GM21529 (cell line): ENCODE measurements at regions not wholly inside any gene's neighbourhood (a gene's known extent, or its start where the extent isn't known, plus 50 kb on each side); places are given as distances from the start of the nearest gene placed in this dataset.

Experiments
- ATAC-seq: cut with Tn5 transposase; IDR thresholded peaks from one replicate; pipeline ENCODE4 v1.9.1; 2021; ENCODE audit not compliant: unreplicated experiment

DNA sequence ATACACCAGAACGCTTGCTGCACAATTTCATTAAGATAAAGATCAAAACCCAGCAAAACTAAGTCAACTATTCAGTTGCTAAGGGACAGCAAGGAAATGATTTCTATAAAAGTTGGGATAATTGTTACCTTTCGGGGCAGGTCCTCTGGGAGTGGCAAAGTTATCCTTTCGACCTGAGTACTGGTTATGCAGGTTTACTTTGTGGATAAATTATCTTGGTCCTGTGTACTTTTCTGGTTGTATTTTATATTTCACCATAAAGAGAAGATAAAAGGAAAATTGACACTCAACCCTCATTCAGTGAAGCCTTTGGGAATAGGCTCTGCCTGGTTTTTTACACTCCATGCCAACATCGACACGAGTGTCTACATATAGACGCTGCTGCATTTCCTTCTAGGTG lies 146.5 kb downstream of the SYK start:
- ATAC-seq: no peak

DNA sequence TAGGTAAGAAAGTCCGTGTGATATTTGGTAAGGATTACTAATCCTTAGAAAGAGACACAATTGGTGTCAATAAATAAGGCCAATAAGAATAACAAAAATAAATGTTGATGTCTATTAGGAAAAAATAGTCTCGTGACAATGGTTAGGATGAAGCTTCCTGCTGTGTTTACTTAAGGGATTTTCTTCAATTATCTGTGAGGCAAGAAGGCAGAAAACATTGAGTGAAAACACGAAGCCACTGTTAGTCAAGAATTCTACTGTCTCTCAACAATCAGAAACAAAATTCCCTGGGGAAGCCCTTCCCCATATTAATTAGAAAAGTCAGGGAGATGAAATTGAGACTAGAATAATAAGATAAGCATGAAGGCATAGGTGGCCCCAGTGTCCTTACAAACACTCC lies 149.0 kb downstream of the SYK start:
- ATAC-seq: no peak

DNA sequence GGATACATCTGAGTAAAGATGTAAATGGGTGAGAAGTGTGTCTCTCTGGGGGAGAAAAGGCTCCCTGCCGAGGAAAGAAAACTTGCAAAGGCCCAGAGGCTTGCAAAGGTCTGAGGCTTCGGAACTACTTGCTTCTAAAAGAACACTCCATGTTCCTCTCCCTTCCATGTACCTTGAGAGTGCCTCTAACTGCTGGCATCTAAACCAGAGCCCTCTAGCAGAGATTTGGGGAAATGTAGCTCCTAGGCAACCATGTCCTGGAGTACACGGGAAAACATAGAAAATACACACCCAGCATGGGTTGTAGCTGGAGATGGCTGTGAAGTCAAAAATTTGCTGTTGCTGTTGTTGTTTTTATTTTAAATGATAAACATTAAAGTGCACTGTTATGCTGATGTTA lies 151.6 kb downstream of the SYK start:
- no peak for ATAC-seq

DNA sequence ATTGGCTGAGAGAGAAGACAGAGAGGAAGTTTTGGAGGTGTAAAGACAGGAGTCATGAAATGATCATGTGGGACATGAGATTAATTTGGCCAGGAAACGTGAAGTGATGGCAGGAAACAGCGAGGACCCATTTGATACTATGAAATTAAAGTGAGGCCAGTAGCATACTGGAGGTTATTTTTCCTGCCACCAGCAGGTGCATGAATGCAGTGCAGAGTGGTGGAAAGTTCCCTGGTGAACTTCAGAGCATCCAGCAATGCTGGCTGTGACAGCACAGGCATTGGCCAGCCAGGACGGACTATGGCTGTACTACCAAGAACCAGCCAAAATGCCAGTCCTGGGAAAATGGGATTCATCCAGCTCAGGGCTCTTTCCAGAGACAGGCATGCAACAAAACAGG lies 152.2 kb downstream of the SYK start:
- ATAC-seq: no peak

DNA sequence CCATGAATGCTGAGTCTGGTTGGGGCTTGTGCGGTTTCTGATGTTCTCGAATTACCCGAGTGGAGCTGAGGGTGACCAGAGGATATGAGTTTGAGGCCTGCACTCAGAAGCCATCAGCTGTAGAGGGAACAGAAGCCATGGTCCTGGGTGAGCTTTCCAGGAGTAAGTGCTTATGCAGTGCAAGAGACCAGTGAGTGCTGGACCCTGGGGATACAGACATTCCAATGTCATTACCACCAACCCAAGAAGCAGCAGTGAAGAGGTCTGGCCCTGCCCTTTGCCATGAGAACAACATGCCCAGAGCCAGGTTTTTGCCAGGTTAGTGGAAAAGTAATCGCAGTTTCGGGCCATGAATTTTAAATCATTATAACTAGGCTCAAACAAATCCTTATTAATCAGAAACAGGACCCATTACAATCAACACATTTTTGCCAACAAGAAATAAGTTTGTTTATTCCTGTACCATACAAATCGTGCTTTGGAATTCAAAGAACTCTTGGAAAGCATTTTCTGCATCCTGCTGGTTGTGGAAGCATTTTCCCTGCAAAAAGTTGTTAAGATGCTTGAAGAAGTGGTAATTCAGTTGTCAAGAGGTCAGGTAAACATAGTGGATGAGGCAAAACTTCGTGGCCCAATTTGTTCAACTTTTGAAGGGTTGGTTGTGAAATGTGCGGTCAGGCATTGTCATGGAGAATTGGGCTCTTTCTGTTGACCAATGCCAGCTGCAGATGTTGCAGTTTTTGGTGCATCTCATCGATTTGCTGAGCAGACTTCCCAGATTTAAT lies 154.6 kb downstream of the SYK start:
- ATAC-seq: no peak

DNA sequence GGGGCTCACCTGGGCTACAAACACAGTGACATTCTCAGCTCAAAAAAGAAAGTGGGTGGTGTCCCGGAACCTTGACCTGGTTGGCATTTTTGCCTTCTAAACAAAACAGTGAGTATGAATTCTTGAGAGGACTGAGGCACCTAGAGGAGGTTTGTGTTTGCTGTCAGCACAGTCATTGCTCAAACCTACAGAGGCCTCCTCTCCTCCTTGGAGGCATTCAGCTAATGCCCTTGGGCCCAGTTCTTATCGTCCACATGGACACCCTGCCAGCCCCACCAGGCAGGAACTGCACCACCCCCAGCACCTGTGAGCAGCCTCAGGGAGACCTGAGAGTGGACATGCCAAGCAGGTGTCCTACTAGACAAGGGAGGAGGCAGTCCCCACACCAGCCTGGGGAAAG lies 156.7 kb downstream of the SYK start:
- ATAC-seq: no peak

DNA sequence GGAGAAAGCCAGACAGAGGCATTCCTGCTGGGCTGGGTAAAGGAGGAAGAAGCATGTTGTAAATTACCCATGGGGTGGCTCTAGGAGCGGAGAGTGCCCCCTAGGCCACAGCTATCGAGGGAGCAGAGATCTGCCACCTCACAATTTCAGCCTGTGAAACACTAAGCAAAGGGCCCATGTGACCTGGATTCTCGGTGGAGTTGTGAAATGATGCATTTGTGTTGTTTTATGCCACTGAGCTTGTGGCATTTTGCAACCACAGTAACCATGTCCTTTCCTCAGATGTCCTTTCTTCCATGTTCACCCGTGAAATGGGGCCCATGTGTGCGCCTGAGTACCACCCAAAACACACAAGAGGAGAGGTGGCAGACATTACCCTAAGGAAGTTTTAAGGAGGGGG lies 159.3 kb downstream of the SYK start:
- no peak for ATAC-seq

DNA sequence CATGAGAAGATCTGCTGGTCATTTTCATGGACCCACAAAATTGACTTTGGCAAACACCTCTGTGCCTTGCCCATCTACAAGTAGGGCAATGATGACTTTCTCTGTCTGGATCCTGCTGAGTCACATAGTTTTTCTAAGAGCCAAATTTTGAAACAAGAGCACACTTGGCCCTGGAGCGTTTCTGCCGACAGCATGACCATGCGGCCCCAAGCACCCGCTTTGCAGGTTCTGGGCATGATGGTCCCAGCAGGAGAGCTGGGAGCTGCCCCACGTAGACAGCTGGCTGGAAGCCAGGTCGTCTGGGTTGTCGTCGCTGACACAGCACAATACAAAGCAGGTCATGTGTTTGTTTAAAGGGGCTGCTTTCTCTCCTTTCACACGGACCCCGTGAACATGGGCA lies 159.8 kb downstream of the SYK start:
- no peak for ATAC-seq

DNA sequence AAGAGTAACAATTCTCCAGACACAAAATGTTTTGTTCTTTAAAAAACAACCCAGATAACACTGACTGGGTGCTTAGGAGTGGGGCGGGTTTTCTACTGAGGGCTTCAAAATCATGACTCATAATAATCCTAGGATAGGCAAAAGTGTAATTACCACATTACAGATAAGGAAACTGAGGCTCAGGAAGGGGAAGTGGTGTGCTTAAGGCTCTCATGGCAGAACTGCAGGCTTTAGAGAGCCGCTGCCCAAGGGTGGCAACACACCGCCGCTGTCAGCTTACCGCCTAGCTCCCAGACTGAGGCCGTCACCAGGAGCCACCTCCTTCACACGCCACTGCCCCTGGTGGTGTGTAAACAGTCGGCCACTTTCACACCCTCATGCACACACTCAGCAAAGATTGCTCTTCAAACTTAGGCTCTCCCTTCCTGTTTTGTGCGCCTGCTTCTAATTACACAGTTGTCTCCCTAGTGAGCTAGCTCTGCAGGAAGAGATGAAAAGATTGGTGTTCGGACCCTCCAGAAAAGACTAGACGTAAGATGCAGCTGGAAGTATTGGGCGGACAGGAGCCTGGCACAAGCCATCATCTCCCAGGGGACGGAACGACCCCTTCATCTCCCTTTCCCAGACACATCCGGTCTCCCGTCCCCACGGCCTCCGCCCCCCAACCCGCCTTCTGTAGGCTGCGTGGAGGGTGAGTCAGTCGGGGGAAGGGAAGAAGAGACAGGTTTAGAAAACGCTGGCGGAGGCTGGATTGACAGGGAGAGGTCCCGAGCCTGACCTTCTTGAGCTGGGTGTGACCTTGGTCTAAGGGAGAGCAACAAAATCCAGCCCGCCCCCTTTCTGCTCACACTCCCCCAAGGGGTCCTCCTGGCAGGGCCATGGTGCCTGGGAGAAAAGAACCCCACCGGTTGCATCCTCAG lies 162.7 kb downstream of the SYK start:
- no peak for ATAC-seq

DNA sequence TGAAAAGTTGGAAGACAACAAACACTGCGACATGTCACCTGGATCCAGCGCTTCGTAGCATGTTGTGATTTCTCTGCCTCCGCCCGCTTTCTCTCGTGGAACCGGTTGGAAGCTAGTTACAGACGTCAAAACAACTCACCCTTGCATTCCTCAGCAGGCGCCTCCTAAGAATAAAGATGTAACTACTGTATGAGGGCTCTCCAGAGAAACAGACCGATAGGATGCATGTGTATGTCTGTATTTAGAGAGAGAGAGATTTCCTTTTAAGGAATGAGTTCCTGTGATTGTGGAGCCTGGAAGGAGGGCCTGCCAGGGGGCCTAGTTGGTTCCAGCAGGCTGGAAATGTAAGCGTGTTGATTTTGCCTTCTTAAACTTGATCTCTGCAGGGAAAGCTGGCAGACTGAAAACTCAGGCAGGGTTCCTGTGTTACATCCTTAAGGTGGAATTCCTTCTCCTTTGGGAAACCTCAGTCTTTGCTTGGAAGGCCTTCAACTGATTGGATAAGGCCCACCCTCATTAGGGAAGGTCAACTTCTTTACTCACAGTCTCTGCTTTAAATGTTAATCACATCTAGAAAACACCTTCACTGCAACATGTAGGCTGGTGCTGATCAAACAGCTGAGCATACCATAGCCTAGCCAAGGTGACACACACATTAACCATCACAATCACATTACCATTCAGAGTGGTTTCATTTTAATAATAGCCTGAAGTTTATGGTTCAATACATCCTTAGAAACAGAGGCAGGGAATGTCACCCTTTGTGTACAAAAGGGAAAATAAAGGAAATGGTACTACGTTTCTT lies 163.8 kb downstream of the SYK start:
- ATAC-seq: no peak

DNA sequence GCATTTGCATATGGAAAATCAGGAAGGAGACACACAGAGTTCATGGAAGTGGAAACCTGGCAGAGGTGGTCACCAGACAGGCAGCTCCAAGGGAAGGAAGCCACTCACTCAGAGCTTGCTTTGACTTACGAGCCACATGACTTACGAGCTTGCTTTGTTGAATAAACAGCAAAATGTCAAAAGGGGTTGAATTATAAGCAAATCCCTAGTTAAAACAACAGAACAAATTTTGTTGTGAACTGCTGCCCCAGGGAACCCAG lies 164.3 kb downstream of the SYK start:
- ATAC-seq: no peak

DNA sequence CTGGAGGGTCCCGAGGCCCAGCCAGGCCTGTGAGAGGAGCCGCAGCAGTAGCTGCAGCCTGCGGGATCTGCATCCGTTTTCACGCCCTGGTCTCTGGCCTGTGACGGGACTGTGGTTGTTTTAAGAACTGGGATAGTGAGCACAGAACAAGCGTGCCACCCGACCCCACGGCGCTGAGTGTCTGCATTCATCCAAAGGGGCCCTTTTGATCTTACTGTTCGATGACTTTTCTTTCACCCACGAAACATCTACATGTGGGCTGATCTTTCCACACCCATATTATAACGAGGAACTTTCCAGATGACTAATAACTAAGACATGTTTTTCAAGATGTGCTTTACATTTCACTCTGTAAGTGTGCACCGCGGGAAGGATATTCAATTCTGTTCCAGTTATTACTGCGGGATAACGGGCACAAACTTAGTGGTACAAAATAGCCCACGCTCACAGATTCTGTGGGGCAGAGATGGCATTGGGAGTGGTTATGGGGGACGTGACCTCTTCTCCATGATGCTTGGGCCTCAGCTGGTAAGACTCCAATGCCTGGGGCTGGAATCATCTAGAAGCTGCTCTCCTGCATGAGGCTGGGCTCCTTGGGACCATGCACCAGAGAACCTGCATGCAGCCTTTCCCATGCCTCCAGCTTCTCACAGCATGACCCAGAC lies 165.0 kb downstream of the SYK start:
- no peak for ATAC-seq

DNA sequence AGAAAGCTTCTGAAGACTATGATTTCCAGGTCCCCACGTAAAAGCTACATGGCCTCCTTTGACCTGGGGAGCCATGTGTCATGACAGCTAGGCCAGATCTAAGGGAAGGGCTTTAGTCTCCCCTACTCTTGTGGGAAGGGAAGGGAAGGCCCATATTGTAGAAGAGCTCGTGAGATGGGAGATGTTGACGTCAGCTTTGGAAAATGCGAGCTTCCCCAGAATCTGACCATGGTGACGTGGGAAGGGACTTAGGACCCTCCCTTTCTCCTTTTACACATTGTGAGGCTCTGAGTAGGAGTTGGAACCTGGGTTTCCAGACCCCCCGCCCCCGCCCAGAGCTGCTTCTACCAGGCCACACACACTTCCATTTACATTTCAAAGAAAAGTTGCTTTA lies 165.5 kb downstream of the SYK start:
- no peak for ATAC-seq

DNA sequence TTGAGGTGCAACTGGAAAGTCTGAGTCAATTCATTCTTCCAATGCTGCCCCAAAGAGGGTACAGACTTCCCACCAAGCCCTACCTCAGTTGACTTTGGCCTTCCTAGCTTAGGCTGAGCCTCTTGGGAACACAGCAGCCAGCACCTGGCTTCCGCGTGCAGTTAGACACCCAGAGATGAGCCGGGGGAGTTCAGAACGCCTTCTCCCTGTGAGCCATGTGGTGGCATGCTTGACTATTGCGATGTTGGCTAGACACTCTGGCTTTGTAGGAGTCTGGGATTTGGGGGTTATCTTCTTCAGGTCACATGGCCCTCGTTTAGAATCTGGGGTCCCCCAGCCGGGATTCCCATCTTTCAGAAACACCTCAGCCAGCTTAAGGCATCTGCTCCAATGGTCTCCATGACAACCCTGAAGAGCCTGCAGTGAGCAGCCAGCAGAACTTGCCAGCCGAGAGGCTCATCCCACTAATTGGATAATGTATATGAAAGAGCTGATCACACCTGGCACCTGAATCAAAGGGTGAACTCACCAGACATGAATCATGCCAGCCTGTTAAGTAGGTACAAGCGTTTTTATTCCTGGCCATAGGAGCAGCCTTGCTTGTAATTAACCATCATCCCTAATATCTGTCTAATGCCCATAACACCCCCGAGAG lies 167.5 kb downstream of the SYK start:
- no peak for ATAC-seq

DNA sequence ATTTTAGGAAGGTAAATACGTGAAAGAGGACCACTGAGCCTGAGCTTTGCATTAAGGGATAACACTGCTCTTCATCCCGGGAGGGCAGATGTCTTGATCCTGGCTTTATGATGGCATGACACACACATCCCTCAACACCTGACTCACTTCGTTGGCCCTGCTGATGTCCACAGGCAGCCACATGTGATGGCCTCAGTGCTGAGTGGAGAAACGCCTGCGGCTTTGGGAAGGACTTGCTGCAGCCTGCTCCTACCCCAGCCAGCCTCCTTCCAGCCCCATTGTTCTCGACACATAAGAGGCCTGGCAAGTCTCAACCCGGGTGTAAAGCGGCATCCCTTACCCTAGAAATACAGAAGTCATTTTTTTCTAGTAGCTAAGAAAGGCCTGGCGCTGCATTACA lies 169.0 kb downstream of the SYK start:
- no peak for ATAC-seq

DNA sequence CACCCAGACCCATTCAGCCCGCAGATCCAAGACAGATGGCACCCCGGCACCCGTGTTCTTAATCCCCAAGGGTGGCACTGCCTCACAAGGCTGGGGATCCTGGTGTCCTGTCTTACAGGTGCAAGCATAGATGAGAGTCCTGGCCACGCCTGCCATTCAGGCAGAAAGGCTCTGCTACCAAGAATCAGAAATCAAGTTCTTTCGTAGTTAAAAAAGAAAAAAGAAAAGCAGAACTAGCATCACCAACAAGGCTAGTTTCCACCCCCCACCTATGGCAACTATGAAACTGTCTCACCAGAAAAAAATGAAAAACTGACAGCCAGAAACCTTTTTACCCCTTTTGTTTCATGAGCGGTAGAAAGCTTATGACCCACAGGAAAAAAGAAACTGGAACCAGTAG lies 170.4 kb downstream of the SYK start:
- peak; percentile 74 for ATAC-seq

DNA sequence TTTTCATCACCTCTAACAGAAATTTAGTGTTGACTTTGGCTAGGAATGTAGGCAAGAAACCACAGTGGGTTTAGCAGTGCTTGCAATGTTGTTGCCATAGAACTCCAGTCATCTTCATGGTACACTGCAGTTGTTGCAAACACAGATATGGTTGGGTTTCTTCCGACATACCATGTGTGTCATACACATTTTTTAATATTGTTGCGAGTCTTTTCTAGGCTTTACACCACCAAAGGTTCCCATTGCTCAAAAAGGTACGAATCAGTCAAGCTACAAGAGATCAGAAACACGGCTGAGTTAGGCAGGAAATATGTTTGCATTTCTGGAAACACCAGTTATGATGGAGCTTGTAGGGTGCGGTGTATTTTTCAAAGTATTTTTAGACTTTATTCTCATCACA lies 172.4 kb downstream of the SYK start:
- ATAC-seq: no peak

DNA sequence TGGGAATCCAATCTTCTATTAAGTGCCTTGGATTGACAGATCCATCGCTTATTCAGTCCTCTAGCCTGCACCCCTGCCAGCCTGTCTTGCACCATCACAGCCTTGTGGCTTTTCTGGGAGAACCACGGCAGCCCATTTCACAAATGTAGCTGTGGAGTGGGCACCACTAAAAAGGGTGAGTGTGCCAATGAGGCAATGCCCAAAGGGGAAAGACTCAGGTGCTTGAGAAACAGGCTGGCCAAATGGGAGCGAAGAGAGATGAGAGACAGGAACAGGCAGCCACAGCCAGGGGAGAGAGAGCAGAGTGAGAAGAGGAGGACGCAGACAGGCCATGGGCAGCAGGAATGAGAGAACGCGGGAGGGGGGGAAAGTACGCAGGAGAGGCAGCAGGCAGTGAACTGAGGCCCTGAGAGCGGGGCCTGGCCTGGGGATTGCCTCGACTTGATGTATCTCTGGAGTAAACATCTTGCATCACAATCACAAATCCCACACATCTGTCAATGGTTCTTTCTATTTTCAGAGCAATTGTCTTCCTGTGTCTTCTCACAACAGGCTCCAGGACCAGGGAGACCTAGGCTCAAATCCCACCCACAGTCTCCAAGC lies 173.1 kb downstream of the SYK start:
- no peak for ATAC-seq

DNA sequence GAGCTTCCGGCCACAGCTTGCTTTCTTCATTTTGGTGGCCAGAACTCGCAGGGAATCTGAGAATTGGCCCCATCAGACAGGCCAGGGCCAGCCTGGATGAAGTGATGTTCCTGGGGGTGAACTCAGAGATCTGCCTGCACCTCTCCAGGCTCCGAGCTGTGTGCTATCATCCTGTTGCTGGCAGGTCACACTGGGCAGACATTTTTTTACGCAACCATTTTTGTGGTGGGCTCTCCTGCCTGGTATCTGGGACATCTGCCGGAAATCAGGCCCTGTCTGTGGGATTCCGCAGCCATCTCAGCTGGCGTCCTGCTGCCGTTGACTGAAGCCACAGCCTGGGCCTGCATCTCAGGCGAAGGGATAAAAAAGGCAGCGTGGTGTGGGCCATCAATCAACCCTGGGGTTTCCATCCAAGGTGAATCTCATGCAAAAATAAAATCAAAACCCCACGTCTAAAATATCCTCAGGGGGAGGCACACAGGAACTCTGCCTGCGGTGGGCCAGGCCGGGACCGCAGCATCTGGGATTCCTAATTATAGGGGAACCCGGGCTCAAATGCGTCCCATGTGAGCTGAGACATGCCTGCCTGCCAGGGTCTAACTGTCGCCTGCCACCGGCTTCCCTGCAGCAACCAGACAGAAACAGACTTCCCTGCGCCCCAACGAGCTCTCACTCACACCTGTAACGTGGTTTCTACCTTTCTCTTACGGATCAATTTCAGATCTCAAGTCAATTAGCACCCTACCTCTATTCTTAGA lies 174.3 kb downstream of the SYK start:
- ATAC-seq: no peak

DNA sequence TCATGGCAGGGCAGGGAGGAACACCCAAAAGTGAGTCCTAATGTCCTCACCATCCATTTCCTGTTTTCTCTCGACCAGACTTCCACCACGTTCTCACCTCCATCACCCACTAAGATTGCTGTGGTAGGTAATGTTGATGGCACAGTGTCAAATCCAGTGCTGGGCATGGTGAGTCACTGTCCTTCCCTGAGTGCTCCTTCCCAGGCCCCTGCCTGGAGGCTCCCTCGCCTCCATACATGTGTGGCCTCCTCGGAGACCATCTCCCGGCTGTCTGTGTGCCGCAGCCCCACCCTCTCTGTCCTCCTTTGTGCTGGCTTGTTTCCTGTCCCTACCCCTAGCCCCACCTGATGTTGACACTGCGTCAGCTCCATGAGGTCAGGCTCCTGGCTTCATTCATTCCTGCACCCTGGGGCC lies 177.5 kb downstream of the SYK start:
- ATAC-seq: no peak
